NB4 (cell line): ENCODE measurements at regions not wholly inside any gene's neighbourhood (a gene's known extent, or its start where the extent isn't known, plus 50 kb on each side); places are given as distances from the start of the nearest gene placed in this dataset.

Source experiments
- DNase-seq: peaks from one replicate; pipeline ENCODE4 v3.0.0; 2010; ENCODE audit warnings: low read depth
- H3K4me3 ChIP-seq: one replicate; pipeline ENCODE4 v1.5.1; 2011; ENCODE audit warnings: mild to moderate bottlenecking, low read depth, low read length, moderate library complexity
- MYC ChIP-seq: IDR thresholded peaks from 2 replicates; pipeline ENCODE4 v1.6.1; 2011; ENCODE audit warnings: low read depth, low read length
- POLR2A ChIP-seq: IDR thresholded peaks from 2 replicates; pipeline ENCODE4 v1.6.1; 2011; ENCODE audit warnings: mild to moderate bottlenecking; ENCODE audit not compliant: insufficient read length; ENCODE audit errors: extremely low read depth
- TF ChIP-seq, protein P1 (sequence below): IDR thresholded peaks from 2 replicates; pipeline ENCODE4 v1.6.1; 2011; ENCODE audit warnings: low read depth, low read length
- TF ChIP-seq, protein P2 (sequence below): IDR thresholded peaks from one replicate; pipeline ENCODE4 v1.5.1; 2012; ENCODE audit warnings: low read depth, low read length

DNA sequence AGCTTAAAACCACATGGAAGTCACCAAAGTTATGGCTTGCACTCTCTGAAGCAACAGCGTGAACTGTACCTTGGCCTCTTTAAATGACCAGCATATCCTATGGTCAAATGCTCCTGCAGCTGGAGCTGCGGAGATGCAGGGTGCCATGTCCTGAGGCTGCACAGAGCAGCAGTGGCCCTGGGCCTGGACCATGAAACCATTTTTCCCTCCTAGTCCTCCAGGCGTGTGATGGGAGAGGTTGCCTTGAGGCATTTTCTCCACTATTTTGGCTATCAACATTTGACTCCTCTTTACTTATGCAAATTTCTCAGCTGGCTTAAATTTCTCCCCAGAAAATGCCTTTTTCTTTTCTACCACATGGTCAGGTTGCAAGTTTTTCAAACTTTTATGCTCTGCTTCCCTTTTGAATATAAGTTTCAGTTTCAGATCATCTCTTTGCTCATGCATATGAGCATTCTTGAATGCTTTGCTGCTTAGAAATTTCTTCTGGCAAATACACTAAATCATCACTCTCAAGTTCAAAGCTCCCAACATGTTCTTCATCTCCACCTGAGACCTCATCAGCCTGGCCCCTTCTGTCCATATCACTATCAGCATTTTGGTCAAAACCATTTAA lies 82.9 kb upstream of the TMEFF2 start:
- DNase-seq: no peak
- TF ChIP-seq POLR2A (no peak), MYC (no peak)
- TF ChIP-seq, protein P1, sequence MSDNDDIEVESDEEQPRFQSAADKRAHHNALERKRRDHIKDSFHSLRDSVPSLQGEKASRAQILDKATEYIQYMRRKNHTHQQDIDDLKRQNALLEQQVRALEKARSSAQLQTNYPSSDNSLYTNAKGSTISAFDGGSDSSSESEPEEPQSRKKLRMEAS: no peak
- TF ChIP-seq, protein P2, sequence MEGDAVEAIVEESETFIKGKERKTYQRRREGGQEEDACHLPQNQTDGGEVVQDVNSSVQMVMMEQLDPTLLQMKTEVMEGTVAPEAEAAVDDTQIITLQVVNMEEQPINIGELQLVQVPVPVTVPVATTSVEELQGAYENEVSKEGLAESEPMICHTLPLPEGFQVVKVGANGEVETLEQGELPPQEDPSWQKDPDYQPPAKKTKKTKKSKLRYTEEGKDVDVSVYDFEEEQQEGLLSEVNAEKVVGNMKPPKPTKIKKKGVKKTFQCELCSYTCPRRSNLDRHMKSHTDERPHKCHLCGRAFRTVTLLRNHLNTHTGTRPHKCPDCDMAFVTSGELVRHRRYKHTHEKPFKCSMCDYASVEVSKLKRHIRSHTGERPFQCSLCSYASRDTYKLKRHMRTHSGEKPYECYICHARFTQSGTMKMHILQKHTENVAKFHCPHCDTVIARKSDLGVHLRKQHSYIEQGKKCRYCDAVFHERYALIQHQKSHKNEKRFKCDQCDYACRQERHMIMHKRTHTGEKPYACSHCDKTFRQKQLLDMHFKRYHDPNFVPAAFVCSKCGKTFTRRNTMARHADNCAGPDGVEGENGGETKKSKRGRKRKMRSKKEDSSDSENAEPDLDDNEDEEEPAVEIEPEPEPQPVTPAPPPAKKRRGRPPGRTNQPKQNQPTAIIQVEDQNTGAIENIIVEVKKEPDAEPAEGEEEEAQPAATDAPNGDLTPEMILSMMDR: no peak
- H3K4me3 ChIP-seq: no peak overlapping the region

DNA sequence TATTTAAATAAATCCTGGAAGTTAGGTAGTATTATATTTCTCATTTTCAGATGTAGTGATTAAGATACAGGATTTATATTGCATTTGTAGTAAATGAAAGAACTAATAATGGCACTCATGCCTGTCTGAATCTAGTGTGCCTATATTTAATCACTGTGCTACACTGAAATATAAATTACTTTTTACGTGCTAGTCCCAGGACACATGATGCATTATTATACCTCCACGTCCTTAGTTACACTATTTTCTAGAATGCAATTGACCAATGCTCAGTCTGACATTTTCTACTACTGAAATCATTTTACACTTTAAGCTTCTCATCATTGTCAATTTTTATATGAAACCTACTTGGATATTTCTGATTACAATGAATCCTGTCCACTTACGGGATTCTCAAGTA lies 80.9 kb upstream of the TMEFF2 start:
- TF ChIP-seq, protein P1: no peak
- TF ChIP-seq POLR2A (no peak), MYC (no peak)
- TF ChIP-seq, protein P2: no peak
- no peak overlapping the region for H3K4me3 ChIP-seq
- DNase-seq: no peak

DNA sequence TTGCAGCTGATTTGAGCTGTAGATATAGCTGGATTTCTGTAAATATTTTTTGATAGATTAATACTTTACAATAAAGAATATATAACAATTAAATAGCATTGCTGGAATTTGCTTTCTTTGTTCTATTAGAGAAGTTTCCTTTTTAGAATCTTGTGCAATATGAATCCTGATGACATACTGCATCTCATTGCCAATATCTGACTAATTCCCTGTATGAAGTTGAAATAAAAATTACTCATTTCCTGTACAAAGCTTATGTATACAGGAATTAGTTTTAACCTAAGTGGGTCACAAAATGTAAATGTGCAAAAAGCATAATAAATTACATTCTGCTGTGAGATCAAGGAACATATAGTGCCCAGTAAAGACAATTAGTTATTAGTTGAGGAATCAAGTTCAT lies 72.8 kb upstream of the TMEFF2 start:
- TF ChIP-seq, protein P1: no peak
- TF ChIP-seq POLR2A (no peak), MYC (no peak)
- TF ChIP-seq, protein P2: no peak
- DNase-seq: no peak
- no peak overlapping the region for H3K4me3 ChIP-seq

DNA sequence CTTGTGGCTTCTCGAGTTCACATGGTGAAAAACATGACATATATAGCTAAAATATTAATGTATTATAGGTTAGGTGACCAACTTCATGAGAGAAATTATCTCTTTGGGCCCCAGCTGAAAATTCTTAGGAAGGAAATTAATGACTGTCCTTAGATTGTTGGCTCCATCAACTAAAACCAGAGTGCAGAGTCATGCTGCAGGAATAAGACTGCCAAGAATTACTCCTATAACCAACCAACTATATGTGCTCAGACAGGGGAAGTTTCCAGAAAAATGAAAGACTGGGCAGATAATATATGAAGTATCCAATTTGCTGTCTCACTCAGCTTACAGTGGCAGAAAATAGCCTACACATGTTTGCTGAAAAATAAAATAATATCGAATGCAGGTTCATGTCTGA lies 71.0 kb upstream of the TMEFF2 start:
- no peak for DNase-seq
- no peak overlapping the region for H3K4me3 ChIP-seq
- TF ChIP-seq MYC (no peak), POLR2A (no peak)
- TF ChIP-seq, protein P1: no peak
- TF ChIP-seq, protein P2: no peak

DNA sequence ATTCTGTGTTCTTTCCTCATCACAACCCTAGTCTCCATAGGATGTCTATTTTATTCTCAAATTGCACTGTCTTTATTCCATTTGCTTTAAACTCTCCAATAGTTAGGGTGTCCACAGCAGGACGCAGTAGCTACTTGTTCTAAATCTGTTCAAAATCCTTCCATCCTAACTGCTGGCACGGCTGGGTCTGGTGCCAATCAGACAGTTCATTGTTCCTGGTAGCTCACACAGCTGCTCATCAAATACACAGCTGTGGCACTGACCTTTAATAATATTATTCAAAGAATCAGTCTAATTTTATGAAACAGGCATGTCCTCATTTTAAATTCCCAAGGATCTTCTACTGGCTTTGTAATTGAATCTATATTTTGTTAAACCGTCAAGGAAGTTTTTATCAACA lies 59.7 kb upstream of the TMEFF2 start:
- H3K4me3 ChIP-seq: no peak overlapping the region
- TF ChIP-seq MYC (no peak), POLR2A (no peak)
- TF ChIP-seq, protein P2: no peak
- TF ChIP-seq, protein P1: no peak

DNA sequence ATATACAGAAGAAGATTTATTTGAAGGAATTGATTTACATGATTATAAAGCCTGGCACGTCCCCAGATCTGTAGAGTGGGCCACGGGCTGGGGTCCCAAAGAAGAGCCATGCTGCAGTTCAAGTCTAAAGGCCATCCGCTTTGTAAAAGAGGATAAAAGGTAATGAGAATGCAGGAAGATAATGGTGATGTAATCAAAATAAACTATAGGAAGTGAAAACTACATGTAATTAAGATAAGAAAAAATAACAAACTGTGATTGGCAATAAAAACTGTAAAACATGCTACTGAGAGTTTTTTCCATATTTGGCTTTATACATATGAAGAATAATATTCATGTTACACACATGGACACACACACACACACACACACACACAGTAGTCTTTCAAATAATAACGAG lies 59.0 kb upstream of the TMEFF2 start:
- TF ChIP-seq MYC (no peak), POLR2A (no peak)
- TF ChIP-seq, protein P2: no peak
- TF ChIP-seq, protein P1: no peak
- H3K4me3 ChIP-seq: no peak overlapping the region
- DNase-seq: no peak

More for the DNA sequence above, 59.7 kb upstream of the TMEFF2 start:
- DNase-seq: no peak
